Effector memory CD4-positive, alpha-beta T cell (primary cell): ENCODE measurements at regions not wholly inside any gene's neighbourhood (a gene's known extent, or its start where the extent isn't known, plus 50 kb on each side); places are given as distances from the start of the nearest gene placed in this dataset.

Source experiments
- DNase-seq, 3 donors: peaks; one replicate each; pipeline ENCODE4 v3.0.0-alpha.2; 2020
- H3K27ac ChIP-seq: 2 replicates; pipeline ENCODE4 v1.7.0; 2013; ENCODE audit warnings: mild to moderate bottlenecking, low read length, moderate library complexity; ENCODE audit not compliant: insufficient read depth, poor library complexity, severe bottlenecking
- H3K27me3 ChIP-seq: replicated peaks from 2 replicates; pipeline ENCODE4 v1.7.0; 2013; ENCODE audit warnings: mild to moderate bottlenecking, low read length; ENCODE audit not compliant: insufficient read depth, control insufficient read depth, poor library complexity, severe bottlenecking
- H3K36me3 ChIP-seq: 2 replicates; pipeline ENCODE4 v1.7.0; 2013; ENCODE audit warnings: mild to moderate bottlenecking, low read length, moderate library complexity; ENCODE audit not compliant: control insufficient read depth, insufficient read depth
- H3K4me1 ChIP-seq: 2 replicates; pipeline ENCODE4 v1.7.0; 2013; ENCODE audit warnings: low read length, mild to moderate bottlenecking; ENCODE audit not compliant: control insufficient read depth, insufficient read depth, poor library complexity, severe bottlenecking
- H3K4me3 ChIP-seq: 2 replicates; pipeline ENCODE4 v1.7.0; 2013; ENCODE audit warnings: low read length, low read depth, mild to moderate bottlenecking; ENCODE audit not compliant: insufficient read depth, poor library complexity, severe bottlenecking
- H3K9me3 ChIP-seq: 2 replicates; pipeline ENCODE4 v1.7.0; 2013; ENCODE audit warnings: mild to moderate bottlenecking, low read length, moderate library complexity; ENCODE audit not compliant: control insufficient read depth

GRCh38 chr1:38697387-38697786 is 162.2 kb downstream of the RRAGC start:
- no peaks in the 10 kb centered on the region for H3K36me3 ChIP-seq
- H3K27ac ChIP-seq: no peak overlapping the region
- H3K27me3 ChIP-seq: no peaks in the 10 kb centered on the region
- DNase-seq: no peak
- no peak overlapping the region for H3K4me3 ChIP-seq
- no peaks in the 10 kb centered on the region for H3K9me3 ChIP-seq
- no peaks in the 10 kb centered on the region for H3K4me1 ChIP-seq

GRCh38 chr1:38696371-38696770 is 163.2 kb downstream of the RRAGC start:
- Histone ChIP-seq H3K36me3 (no peaks in the 10 kb centered on the region), H3K4me3 (no peak overlapping the region), H3K4me1 (no peaks in the 10 kb centered on the region), H3K27ac (no peak overlapping the region), H3K27me3 (no peaks in the 10 kb centered on the region), H3K9me3 (no peaks in the 10 kb centered on the region)
- no peak for DNase-seq

DNA sequence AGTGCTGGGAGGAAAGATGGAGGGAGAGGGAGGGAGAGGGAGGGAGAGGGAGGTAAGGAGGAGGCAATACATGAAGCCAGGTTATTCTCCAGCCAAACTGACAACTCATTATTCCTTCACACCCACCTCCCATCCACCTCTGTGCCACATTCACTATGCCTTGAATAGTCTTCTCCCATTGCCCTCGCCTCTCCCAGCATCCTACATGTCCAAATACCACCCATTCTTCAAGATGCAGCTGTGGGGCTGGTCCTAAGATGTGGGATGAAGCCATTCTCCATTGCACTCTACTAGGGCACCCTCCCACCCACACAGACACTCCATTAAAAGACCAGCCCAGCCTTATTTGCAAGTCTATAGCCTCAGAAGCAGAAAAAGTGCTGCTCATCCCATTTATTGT is 165.8 kb downstream of the RRAGC start:
- H3K27me3 ChIP-seq: no peaks in the 10 kb centered on the region
- no peak overlapping the region for H3K27ac ChIP-seq
- no peaks in the 10 kb centered on the region for H3K9me3 ChIP-seq
- H3K36me3 ChIP-seq: no peaks in the 10 kb centered on the region
- H3K4me1 ChIP-seq: no peaks in the 10 kb centered on the region
- no peak for DNase-seq
- H3K4me3 ChIP-seq: no peak overlapping the region

- Histone ChIP-seq H3K36me3 (no peaks in the 10 kb centered on the region), H3K27me3 (no peaks in the 10 kb centered on the region), H3K4me3 (no peak overlapping the region), H3K9me3 (no peaks in the 10 kb centered on the region), H3K27ac (no peak overlapping the region), H3K4me1 (no peaks in the 10 kb centered on the region)
- no peak for DNase-seq
These were observed 166.5 kb downstream of the RRAGC start for GRCh38 chr1:38693031-38693430.

GRCh38 chr1:38690790-38691449 is 168.7 kb downstream of the RRAGC start:
- no peaks in the 10 kb centered on the region for H3K27me3 ChIP-seq
- H3K27ac ChIP-seq: no peak overlapping the region
- no peak overlapping the region for H3K4me3 ChIP-seq
- H3K36me3 ChIP-seq: no peaks in the 10 kb centered on the region
- DNase-seq: no peak
- H3K4me1 ChIP-seq: no peaks in the 10 kb centered on the region
- H3K9me3 ChIP-seq: no peaks in the 10 kb centered on the region

DNA sequence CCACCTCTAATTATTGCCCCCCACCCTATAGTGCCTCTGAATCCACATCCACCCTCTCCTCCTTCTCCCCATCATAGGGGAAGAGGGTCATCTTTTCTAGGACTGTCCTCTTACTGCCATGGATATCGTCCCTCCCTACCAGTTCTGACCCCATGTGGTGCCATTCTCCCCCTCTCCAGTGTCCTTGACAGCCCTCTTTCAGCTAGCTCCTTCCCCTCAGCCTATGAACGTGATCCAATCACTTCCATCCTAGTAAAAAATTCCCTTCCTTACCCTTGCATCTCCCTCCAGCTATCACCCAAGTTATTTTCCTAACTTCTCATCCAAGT is 172.7 kb downstream of the RRAGC start:
- no peaks in the 10 kb centered on the region for H3K36me3 ChIP-seq
- DNase-seq: no peak
- no peaks in the 10 kb centered on the region for H3K27me3 ChIP-seq
- no peak overlapping the region for H3K27ac ChIP-seq
- H3K9me3 ChIP-seq: no peaks in the 10 kb centered on the region
- no peaks in the 10 kb centered on the region for H3K4me1 ChIP-seq
- no peak overlapping the region for H3K4me3 ChIP-seq

DNA sequence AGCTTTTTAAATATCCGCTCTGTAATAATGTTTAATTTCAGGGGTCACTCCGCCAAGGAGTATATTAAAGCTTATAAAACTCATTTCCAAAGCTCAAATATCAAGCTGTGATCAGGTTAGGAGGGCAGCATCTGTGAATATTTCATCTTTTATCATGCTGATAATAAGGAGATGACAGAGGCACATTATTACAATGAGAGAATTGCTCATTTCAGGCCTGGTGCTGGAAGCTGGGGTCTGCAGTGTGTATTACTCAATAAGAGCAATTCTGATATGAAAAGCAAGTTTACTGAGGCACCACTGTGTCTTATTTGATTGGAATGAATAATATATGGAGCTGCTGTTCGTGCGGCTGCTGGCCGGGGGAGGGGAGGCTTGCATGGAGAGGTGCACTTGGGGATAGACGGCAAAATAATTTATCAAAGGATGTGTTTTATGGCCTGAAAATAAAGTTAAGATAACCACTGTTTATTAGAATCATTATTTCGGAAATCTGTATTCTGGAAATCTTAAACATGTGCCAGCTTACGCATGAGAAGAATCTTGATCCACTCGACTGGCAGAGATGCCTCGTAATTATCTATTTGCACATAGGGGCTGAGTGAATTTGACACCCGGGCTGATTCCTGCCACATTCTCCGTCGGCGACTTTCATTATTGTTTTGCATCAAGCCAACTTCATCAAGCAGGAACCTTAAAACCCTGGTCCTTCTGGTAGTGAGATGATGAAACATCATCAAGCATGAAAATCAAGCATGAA is 173.2 kb downstream of the RRAGC start:
- Histone ChIP-seq H3K4me1 (no peaks in the 10 kb centered on the region), H3K27me3 (no peaks in the 10 kb centered on the region), H3K27ac (no peak overlapping the region), H3K4me3 (no peak overlapping the region), H3K36me3 (no peaks in the 10 kb centered on the region), H3K9me3 (no peaks in the 10 kb centered on the region)
- DNase-seq: no peak

DNA sequence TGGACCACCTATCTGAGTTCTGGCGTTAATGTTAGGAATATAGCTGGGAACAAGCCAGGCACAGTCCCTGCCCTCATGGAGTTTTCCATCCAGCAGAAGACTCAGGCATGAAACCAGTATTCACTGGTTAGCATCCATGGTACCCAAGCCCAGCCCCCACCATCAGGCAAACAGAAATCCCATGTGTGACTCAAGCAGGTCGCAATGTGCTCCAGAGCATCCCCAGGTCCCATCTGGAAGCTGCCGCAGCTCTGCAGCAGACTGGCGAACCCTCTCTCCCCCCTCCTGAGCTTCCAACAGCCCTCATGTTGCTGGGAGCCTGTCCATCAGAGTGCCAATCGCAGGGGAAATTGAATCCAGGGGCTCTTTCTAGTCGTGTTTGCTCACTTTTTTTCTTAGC is 174.2 kb downstream of the RRAGC start:
- no peak overlapping the region for H3K4me3 ChIP-seq
- no peaks in the 10 kb centered on the region for H3K27me3 ChIP-seq
- DNase-seq: no peak
- no peak overlapping the region for H3K27ac ChIP-seq
- no peaks in the 10 kb centered on the region for H3K36me3 ChIP-seq
- no peaks in the 10 kb centered on the region for H3K9me3 ChIP-seq
- H3K4me1 ChIP-seq: no peaks in the 10 kb centered on the region

- H3K27ac ChIP-seq: no peak overlapping the region
- H3K27me3 ChIP-seq: no peaks in the 10 kb centered on the region
- no peaks in the 10 kb centered on the region for H3K4me1 ChIP-seq
- no peaks in the 10 kb centered on the region for H3K9me3 ChIP-seq
- H3K4me3 ChIP-seq: no peak overlapping the region
- no peak for DNase-seq
- no peaks in the 10 kb centered on the region for H3K36me3 ChIP-seq
These were observed 178.6 kb downstream of the RRAGC start for GRCh38 chr1:38680801-38681510.

DNA sequence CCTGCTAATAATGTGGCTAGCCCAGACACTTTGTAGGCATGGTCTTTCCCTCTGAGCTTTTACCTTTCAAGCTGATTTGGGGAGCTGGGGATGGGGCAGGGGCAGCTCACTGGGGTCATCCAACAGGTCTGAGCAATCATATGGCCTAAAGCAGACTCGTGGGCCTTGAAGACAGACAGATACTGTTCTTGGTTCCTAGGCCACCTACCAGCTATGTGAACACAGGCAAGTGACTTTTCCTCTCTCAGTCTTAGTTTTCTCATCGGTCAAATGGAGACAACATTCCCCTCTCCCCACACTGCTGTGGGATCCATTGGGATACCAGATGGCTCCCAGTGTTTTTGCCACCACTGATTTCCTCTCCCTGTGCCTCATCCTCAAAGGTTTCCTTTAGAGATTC is 181.8 kb downstream of the RRAGC start:
- H3K9me3 ChIP-seq: no peaks in the 10 kb centered on the region
- H3K4me1 ChIP-seq: no peaks in the 10 kb centered on the region
- DNase-seq: no peak
- H3K27ac ChIP-seq: no peak overlapping the region
- H3K36me3 ChIP-seq: no peaks in the 10 kb centered on the region
- H3K4me3 ChIP-seq: no peak overlapping the region
- H3K27me3 ChIP-seq: no peaks in the 10 kb centered on the region
